Calu3 (cell line): ENCODE measurements at regions not wholly inside any gene's neighbourhood (a gene's known extent, or its start where the extent isn't known, plus 50 kb on each side); places are given as distances from the start of the nearest gene placed in this dataset.
"Not testable (repeated sequence)": the region's sequence is repeated elsewhere in the genome, so short reads cannot be mapped to it uniquely, and the experiment has no call there.

Source experiments
- BruUV-seq: library from RNA; stranded (reverse); fragments of 400-500 nt; replicated peaks from 2 replicates; lab custom pipeline; 2021; lab: Mats Ljungman, UMichigan
- CTCF ChIA-PET: fragments of 300-600 bp; sonication (Branson Sonifier 250); formaldehyde crosslinking; loops from one replicate; lab custom pipeline; 2022; ENCODE audit warnings: antibody characterized with exemption; lab: Charles Lee
- DNase-seq: peaks from one replicate; pipeline ENCODE4 v3.0.0; 2022
- H3K27ac Mint-ChIP-seq: one replicate; pipeline ENCODE4 v1.8.0; 2022; ENCODE audit warnings: mixed read lengths; ENCODE audit not compliant: unreplicated experiment
- H3K27me3 Mint-ChIP-seq: one replicate; pipeline ENCODE4 v1.8.0; 2022; ENCODE audit warnings: mixed read lengths; ENCODE audit not compliant: unreplicated experiment
- H3K36me3 Mint-ChIP-seq: one replicate; pipeline ENCODE4 v1.8.0; 2022; ENCODE audit warnings: mild to moderate bottlenecking, moderate library complexity, mixed read lengths; ENCODE audit not compliant: insufficient read depth, unreplicated experiment
- H3K4me1 Mint-ChIP-seq: one replicate; pipeline ENCODE4 v1.8.0; 2022; ENCODE audit warnings: mild to moderate bottlenecking, low read depth, mixed read lengths; ENCODE audit not compliant: unreplicated experiment
- H3K4me3 Mint-ChIP-seq: one replicate; pipeline ENCODE4 v1.8.0; 2022; ENCODE audit warnings: mild to moderate bottlenecking, low read depth, moderate library complexity, mixed read lengths; ENCODE audit not compliant: unreplicated experiment
- H3K9me3 Mint-ChIP-seq: one replicate; pipeline ENCODE4 v1.8.0; 2022; ENCODE audit warnings: low read depth, mixed read lengths; ENCODE audit not compliant: unreplicated experiment
- intact Hi-C: fragments of 100-400 bp; cut with micrococcal nuclease; formaldehyde crosslinking; loops from one replicate; pipeline ENCODE4 v1.10.0; 2022; ENCODE audit not compliant: unreplicated experiment
- TF ChIP-seq, protein P1 (sequence below): fragments of 200-600 bp; IDR thresholded peaks from one replicate; pipeline ENCODE4 v1.8.0; 2022; ENCODE audit warnings: antibody characterized with exemption; ENCODE audit not compliant: unreplicated experiment

DNA sequence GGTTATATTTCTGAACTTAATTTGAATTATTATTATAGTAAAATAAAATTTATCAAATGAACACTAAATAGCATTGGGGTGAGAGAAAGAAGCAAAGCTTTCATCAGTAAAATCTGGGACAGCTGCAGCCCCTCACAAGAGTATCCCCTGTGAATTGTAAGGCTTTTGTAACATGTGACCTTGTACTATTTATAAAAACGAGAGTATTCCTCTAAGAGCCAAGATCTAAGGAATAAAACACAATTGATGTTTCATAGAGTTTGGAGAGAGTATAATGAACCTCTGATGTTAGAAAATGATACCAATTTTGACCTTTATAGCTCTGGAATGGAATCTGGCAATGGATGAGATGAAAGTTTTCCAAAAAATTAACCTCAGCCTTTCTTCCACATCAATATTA, 617.2 kb upstream of the ID4 start:
- Mint-ChIP-seq H3K27ac (no peak overlapping the region), H3K36me3 (no peaks in the 10 kb centered on the region), H3K9me3 (peaks cover 19% of the 10 kb centered on the region), H3K4me3 (no peak overlapping the region), H3K27me3 (no peaks in the 10 kb centered on the region), H3K4me1 (no peaks in the 10 kb centered on the region)
- BruUV-seq: no TSS peak
- CTCF ChIA-PET: no interaction called here
- TF ChIP-seq, protein P1, sequence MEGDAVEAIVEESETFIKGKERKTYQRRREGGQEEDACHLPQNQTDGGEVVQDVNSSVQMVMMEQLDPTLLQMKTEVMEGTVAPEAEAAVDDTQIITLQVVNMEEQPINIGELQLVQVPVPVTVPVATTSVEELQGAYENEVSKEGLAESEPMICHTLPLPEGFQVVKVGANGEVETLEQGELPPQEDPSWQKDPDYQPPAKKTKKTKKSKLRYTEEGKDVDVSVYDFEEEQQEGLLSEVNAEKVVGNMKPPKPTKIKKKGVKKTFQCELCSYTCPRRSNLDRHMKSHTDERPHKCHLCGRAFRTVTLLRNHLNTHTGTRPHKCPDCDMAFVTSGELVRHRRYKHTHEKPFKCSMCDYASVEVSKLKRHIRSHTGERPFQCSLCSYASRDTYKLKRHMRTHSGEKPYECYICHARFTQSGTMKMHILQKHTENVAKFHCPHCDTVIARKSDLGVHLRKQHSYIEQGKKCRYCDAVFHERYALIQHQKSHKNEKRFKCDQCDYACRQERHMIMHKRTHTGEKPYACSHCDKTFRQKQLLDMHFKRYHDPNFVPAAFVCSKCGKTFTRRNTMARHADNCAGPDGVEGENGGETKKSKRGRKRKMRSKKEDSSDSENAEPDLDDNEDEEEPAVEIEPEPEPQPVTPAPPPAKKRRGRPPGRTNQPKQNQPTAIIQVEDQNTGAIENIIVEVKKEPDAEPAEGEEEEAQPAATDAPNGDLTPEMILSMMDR: no peak
- DNase-seq: no peak
- intact Hi-C loops: no loop called here

DNA sequence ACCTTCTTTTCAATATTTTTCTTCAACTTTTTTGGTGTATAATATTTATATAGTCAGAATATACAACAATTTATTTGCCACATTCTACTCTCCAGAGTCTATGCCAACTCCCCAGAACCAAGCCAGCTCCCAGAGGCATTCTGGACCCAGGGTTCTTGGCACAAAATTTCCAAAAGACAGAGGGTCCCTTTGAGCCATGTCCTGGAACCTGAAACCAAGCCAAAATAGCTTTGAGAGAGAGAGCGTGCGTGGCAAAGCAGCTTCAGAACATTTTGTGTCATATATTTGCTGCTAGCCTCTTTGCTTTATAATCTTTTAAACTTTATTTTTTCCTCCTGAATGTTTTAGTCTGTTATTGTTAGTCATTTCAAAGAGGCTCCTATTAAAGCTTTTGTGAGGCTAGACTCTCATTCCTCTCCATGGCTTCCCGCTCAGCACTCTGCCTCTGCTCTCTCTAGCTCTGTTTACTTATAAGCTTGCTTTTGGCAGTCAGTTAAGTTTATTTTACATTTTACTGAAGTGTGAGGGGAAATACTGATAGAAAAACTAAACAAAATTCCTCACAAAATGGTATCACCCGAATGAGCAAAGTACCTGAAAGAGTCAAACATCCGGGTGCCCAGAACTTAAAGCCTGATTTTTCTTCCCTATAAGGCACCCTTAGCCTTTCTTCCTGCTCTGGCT, 605.1 kb upstream of the ID4 start:
- no peak for DNase-seq
- intact Hi-C loops: no loop called here
- CTCF ChIA-PET: interaction anchor here (0.5 kb wide), 1 partner anchor 61 kb away, joined by 3 read pairs; no protein-coding TSS in a partner anchor
- H3K4me3 Mint-ChIP-seq: no peak overlapping the region
- no peaks in the 10 kb centered on the region for H3K4me1 Mint-ChIP-seq
- TF ChIP-seq, protein P1: no peak
- no peak overlapping the region for H3K27ac Mint-ChIP-seq
- BruUV-seq: no TSS peak
- H3K27me3 Mint-ChIP-seq: no peaks in the 10 kb centered on the region
- H3K9me3 Mint-ChIP-seq: peaks cover 28% of the 10 kb centered on the region
- H3K36me3 Mint-ChIP-seq: no peaks in the 10 kb centered on the region

- H3K27ac Mint-ChIP-seq: no peak overlapping the region
- H3K36me3 Mint-ChIP-seq: no peaks in the 10 kb centered on the region
- intact Hi-C loops: no loop called here
- CTCF ChIA-PET: no interaction called here
- no peaks in the 10 kb centered on the region for H3K4me1 Mint-ChIP-seq
- no peak overlapping the region for H3K4me3 Mint-ChIP-seq
- peaks cover 28% of the 10 kb centered on the region for H3K9me3 Mint-ChIP-seq
- H3K27me3 Mint-ChIP-seq: no peaks in the 10 kb centered on the region
- no TSS peak for BruUV-seq
- TF ChIP-seq, protein P1: no peak
- DNase-seq: no peak
Observed at GRCh38 chr6:19245656-19246055, 591.5 kb upstream of the ID4 start.

DNA sequence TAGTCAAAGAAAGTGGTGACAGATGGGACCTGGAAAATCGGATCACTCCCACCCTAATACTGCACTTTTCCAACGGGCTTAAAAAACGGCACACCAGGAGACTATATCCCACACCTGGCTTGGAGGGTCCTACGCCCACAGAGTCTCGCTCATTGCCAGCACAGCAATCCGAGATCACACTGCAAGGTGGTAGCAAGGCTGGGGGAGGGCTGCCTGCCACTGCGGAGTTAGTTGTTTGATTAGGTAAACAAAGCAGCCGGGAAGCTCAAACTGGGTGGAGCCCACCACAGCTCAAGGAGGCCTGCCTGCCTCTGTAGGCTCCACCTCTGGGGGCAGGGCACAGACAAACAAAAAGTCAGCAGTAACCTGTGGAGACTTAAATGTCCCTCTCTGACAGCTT, 590.0 kb upstream of the ID4 start:
- CTCF ChIA-PET, H3K27ac Mint-ChIP-seq, H3K4me3 Mint-ChIP-seq, H3K36me3 Mint-ChIP-seq, H3K4me1 Mint-ChIP-seq, intact Hi-C loops, BruUV-seq, DNase-seq, H3K27me3 Mint-ChIP-seq: not testable (repeated sequence)
- H3K9me3 Mint-ChIP-seq: peaks cover 18% of the 10 kb centered on the region

GRCh38 chr6:19256123-19256522, 581.0 kb upstream of the ID4 start:
- BruUV-seq, H3K27ac Mint-ChIP-seq, CTCF ChIA-PET, H3K27me3 Mint-ChIP-seq, H3K4me1 Mint-ChIP-seq, DNase-seq, H3K36me3 Mint-ChIP-seq, intact Hi-C loops, H3K4me3 Mint-ChIP-seq: not testable (repeated sequence)
- H3K9me3 Mint-ChIP-seq: peaks cover 19% of the 10 kb centered on the region
